Epidermal melanocyte (primary cell): ENCODE measurements at regions not wholly inside any gene's neighbourhood (a gene's known extent, or its start where the extent isn't known, plus 50 kb on each side); places are given as distances from the start of the nearest gene placed in this dataset.
A peak's percentile ranks its signal among the peaks of the same experiment; 100 is the strongest.
"Not testable (repeated sequence)": the region's sequence is repeated elsewhere in the genome, so short reads cannot be mapped to it uniquely, and the experiment has no call there.

ENCODE experiments used
- DNase-seq: peaks from one replicate; pipeline ENCODE4 v3.0.0; 2011; ENCODE audit warnings: low spot score; ENCODE audit not compliant: insufficient read length

GRCh38 chr6:66508433-66508832, 801.4 kb upstream of the EYS start:
- DNase-seq, result no peak

DNA sequence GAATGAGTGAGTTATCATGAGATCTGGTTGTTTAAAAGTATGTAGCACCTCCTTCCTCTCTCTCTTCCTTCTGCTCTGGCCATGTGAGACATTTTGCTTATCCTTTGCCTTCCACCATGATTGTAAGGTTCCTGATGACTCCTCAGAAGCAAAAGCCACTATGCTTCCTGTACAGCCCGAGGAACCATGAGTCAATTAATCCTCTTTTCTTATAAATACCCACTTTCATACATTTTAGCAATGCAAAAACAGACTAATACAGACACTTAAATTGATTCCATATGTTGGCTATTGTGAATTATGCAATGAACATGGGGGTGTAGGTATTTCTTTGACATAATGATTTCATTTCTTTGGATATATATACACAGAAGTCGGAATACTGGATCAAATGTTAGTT, 792.8 kb upstream of the EYS start:
- no peak for DNase-seq

DNA sequence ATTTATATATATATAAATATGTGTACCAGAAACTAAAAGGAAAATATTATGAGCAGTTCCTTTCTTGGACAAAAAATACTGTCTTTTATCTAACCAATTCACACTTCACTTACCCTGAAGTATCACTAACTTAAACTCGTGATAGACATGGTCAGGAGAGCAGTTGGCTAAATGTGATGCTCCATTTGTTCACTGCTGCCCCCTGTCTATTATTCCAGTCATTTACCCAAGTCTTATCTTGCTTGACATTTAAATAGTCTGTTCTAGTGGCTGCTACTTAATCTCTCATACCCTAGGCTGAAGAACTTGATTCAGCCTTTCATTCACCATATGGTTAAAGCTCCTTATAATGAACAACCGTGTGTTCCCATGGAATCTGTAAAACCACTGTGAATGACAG, 789.6 kb upstream of the EYS start:
- DNase-seq, result no peak

DNA sequence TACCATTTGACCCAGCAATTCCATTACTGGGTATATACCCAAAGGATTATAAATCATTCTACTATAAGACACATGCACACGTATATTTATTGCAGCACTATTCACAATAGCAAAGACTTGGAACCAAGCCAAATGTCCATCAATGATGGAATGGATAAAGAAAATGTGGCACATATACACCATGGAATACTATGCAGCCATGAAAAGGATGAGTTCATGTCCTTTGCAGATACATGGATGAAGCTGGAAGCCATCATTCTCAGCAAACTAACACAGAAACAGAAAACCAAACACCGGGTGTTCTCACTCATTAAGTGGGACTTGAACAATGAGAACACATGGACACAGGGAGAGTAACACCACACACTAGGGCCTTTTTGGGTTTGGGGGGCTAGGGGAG, 787.6 kb upstream of the EYS start:
- DNase-seq, result not testable (repeated sequence)

- DNase-seq, result no peak
Measured at GRCh38 chr6:66489269-66489987, 782.4 kb upstream of the EYS start.

GRCh38 chr6:66481216-66481615, 774.2 kb upstream of the EYS start:
- no peak for DNase-seq

DNA sequence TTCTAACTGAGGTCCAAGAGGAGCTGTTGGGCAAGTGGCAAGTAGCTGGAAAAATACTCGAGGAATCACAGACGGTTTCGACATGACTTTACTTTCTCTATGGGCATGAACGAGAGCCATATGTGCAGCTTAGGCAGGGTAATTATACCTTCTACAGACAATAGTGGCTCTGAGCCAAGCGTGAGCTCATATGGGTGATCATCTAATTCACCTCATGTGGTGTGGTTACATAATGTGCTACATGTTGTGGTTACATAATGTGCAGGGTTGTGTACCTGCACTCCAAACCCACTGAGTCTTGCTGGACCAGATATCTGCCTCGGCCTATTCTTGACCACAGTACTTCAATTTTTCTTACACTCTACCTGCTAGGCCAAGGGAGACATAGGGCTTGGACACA, 771.7 kb upstream of the EYS start:
- DNase-seq, result no peak

DNA sequence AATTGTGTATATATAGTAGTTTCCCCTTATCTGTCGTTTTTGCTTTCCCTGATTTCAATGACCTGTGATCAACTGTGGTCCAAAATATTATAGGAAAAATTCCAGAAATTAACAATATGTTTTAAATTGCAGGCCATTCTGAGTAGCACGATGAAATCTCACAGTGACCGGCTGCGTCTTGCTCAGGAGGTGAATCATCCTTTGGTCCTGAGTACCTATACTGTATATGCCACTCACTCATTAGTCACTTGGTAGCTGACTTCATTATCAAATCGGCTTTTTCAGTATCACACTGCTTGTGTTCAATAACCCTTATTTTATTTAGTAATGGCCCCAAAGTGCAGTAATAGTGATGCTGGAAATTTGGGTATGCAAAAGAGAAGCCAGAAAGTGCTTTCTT, 728.3 kb upstream of the EYS start:
- no peak for DNase-seq

GRCh38 chr6:66429210-66429609, 722.2 kb upstream of the EYS start:
- peak; percentile 17 for DNase-seq

GRCh38 chr6:66423047-66423446, 716.0 kb upstream of the EYS start:
- DNase-seq, result no peak

DNA sequence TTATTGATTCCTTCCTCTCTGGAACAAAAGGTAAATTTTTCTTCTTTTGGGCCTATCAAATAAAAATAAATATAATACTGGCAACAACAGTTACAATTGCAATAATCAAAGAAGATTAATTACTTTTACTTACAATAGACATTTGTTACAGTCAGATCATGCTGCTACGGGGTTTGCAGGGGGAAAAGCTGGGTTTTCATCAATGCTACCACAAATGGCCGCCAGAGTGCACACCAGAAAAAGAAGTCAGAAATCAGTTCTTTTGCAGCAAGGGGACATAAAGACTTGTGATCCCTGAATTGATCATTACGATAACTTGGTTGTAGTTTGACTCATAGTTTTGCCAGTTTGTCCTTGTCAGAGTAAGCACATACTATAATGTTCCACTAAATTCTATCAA, 714.5 kb upstream of the EYS start:
- DNase-seq, result no peak

DNA sequence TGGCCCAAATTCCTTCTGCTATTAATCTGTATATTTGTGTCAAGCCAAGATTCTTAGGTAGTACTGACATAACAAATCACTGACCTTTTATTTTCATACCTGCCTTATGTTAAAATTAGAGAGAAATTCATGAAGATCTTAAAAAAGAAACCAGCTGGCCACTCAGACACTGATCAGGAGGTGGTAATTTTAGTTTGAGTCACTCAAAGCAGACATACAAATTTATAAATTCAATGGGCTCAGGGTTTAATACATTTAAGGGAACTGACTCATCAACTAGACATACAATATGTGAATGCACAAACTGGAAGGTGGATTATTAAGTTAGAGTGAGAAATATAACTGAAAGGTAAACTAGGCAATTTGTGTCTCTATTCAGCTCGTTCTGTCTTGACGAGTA, 711.9 kb upstream of the EYS start:
- no peak for DNase-seq

GRCh38 chr6:66403966-66404365, 696.9 kb upstream of the EYS start:
- DNase-seq, result no peak

- DNase-seq, result no peak
Measured at GRCh38 chr6:66402873-66403272, 695.8 kb upstream of the EYS start.

DNA sequence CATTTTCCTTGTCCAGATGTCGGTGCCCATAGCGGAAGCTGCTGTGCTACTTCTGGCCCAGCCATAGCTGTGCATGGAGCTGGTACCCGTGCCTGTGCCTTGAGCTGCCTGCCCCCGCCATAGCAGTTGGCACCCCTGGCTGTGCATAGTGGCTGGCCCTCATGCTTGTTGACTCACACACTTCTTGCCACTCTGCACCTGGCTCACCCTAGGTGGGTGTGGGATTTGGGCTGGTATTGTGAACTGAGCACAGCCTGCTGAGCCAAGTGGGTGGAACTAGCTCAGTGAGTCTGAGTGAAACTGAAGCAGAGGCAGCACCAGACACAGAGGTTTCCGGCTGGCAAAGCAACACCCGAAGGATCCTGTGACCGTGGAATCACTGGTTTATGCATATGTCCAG, 689.5 kb upstream of the EYS start:
- DNase-seq, result no peak

GRCh38 chr6:66396145-66396544, 689.1 kb upstream of the EYS start:
- no peak for DNase-seq

- no peak for DNase-seq
Measured at GRCh38 chr6:66390393-66390792, 683.4 kb upstream of the EYS start.

- DNase-seq, result no peak
Measured at GRCh38 chr6:66376001-66376400, 669.0 kb upstream of the EYS start.

DNA sequence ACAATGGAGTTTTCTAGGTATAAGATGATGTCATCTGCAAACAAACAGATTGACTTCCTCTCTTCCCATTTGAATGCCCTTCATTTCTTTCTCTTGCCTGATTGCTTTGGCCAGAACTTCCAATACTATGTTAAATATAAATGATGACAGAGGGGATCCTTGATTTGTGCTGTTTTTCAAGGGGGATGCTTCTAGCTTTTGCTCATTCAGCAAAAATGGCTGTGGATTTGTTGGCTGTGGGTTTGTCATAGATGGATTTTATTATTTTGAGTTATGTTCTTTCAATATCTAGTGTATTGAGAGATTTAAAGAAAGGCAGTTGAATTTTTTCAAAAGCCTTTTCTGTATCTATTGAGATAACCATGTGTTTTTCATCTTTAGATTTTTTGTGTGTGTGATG, 662.4 kb upstream of the EYS start:
- DNase-seq, result no peak

- DNase-seq, result no peak
Measured at GRCh38 chr6:66362888-66363287, 655.9 kb upstream of the EYS start.

GRCh38 chr6:66361886-66362285, 654.9 kb upstream of the EYS start:
- no peak for DNase-seq

DNA sequence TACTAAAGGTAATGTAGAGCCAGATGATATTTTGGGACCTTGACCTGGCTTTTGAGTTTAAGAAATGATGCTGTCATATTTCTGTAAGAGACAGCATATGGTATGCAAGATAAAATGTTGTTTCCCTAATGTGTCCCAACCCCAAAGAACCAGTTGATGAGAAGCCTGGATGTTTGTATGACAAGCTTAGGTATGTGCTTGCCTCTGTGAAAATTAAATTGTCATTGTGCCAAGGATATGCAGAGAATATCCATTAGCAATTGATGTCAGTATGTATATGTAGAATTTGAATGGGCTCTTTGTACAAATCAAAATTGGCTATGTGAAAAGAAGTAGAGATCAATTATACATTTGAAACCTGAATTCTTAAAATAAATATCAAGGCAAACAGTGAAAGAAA, 650.8 kb upstream of the EYS start:
- DNase-seq, result no peak

GRCh38 chr6:66355471-66355870, 648.4 kb upstream of the EYS start:
- DNase-seq, result no peak

GRCh38 chr6:66344796-66345195, 637.8 kb upstream of the EYS start:
- no peak for DNase-seq
